Heart right ventricle (tissue), 16 donors: ENCODE measurements at regions not wholly inside any gene's neighbourhood (a gene's known extent, or its start where the extent isn't known, plus 50 kb on each side); places are given as distances from the start of the nearest gene placed in this dataset.

ENCODE experiments used
- ATAC-seq, 8 donors: fragments of 200-7000 bp; cut with Tn5 transposase; one replicate each; pipeline ENCODE4 v1.9.1; 2020; ENCODE audit warnings: mild to moderate bottlenecking in 8 of 8, moderate library complexity in 8 of 8, moderate number of reproducible peaks in 1 of 8
- DNase-seq, 2 donors: peaks; one replicate each; pipeline ENCODE4 v3.0.0-alpha.2; 2020
- H3K27ac ChIP-seq, 10 donors: fragments of 200-600 bp; sonication (generic) in 2 of 10; one replicate each; pipeline versions ENCODE4 v1.5.0 to v1.8.0; 2020 to 2022; ENCODE audit warnings: mild to moderate bottlenecking in 3 of 10
- H3K27me3 ChIP-seq, 7 donors: fragments of 200-600 bp; one replicate each; pipeline ENCODE4 v1.8.0; 2021 to 2022; ENCODE audit warnings: mild to moderate bottlenecking in 2 of 7
- H3K36me3 ChIP-seq, 9 donors: fragments of 200-600 bp; sonication (generic) in 1 of 9; one replicate each; pipeline versions ENCODE4 v1.5.0 to v1.8.0; 2020 to 2022; ENCODE audit warnings: mild to moderate bottlenecking in 2 of 9
- H3K4me1 ChIP-seq, 9 donors: fragments of 200-600 bp; sonication (generic) in 1 of 9; one replicate each; pipeline versions ENCODE4 v1.5.0 to v1.8.0; 2020 to 2022; ENCODE audit warnings: mild to moderate bottlenecking in 4 of 9
- H3K4me3 ChIP-seq, 10 donors: fragments of 200-600 bp; sonication (generic) in 2 of 10; one replicate each; pipeline versions ENCODE4 v1.5.0 to v1.8.0; 2020 to 2022; ENCODE audit warnings: mild to moderate bottlenecking in 7 of 10, moderate library complexity in 2 of 10
- H3K9me3 ChIP-seq, 11 donors: fragments of 200-600 bp in 10 of 11; sonication (generic) in 2 of 11; one replicate each; pipeline versions ENCODE4 v1.5.0 to v1.8.0; 2013 to 2022; ENCODE audit warnings: mild to moderate bottlenecking in 2 of 11, control low read depth in 1 of 11, moderate library complexity in 1 of 11
- WGBS, 2 donors: extraction: QIAGEN DNeasy Blood & Tissue Kit; methylation state at CpG; one replicate each; pipeline ENCODE4 v1.1.7; 2013; ENCODE audit warnings: inconsistent platforms in 1 of 2; 5-methylcytosine and 5-hydroxymethylcytosine counted together
- intact Hi-C, 10 donors: fragments of 100-400 bp; cut with DNase I; formaldehyde crosslinking; loops; one replicate each; pipeline versions ENCODE4 v1.11.1 to v1.14.2; 2022
- TF ChIP-seq, protein P1 (sequence below), 9 donors: fragments of 200-600 bp; sonication (generic) in 2 of 9; IDR thresholded peaks; one replicate each; pipeline versions ENCODE4 v1.5.0 to v1.8.0; 2021 to 2022; ENCODE audit warnings: antibody characterized with exemption in 9 of 9, mild to moderate bottlenecking in 5 of 9, moderate library complexity in 1 of 9
- donor health status: Arrhythmogenic right ventricular cardiomyopathy.
- donor health status: ischemic (EF 13 %, LVEDD 7.1; RV severe dilation, severe dysfunction).
- donor health status: healthy with polysubstance abuse.
- donor health status: DM: no; HTN: yes; CAD: no.
- donor health status: DM: no; HTN: no; CAD: no.
- donor health status: ischemic (EF 25% LVEDD 6.9; RV normal size, moderate dysfunction).
- donor health status: ischemic (EF 25% LVEDD 5.7; RV mildly dilated, moderate dysfunction).
- donor health status: healthy.
- donor health status: DM: yes; HTN: yes; CAD: no.
- donor health status: Ischemic cardiomyopathy.
- donor health status: ischemic (EF 35%, LVEDD 5.7; RV mildly dilated, moderate dysfunction).
- donor health status: nonischemic (EF 11% LVEDD 7.7; RV severe dilation, severe dysfunction).
- donor health status: DM: yes; HTN: yes; CAD: no.
- donor health status: PGD.
- donor health status: ischemic (EF 29% LVEDD 5.4; RV normal size, mild dysfunction).
- donor health status: nonischemic (EF 23%, LVEDD 6.1; RV moderate dilation, normal function).

DNA sequence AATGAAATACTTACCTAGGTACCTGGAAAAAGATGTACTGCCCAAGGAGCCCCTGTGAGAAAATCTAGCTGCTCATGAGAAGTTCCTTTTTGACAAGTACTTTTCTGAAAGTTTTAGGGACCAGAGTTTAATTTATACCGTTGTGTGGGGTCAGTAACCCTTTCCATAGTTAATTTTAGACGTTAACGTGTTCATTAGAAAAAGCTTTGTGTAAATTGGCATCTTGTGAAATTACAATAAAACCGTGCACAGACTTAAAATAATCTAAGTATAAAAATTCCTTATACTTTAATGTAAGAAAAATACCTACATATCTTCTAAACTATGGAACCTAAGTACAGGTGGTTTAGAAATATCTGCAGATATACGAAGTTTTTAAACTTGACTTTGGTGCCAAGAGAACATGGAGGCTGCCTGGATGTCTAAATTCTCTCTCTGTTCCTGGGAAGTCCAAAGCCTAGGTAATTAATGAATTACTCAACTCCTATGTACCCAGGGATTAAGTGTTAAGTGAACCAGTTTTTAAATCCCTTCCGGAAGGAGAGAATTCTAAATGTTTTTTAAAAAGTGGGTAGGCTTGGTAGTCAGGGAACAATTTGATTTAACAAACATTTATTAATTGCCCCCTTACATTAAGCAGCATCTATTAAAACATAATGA lies 50.2 kb upstream of the PDX1 start:
- Histone ChIP-seq H3K27me3 (peaks cover 0 to 84% (median 46%) of the 10 kb centered on the region in 7 donors), H3K4me3 (no peak overlapping the region), H3K4me1 (no peaks in the 10 kb centered on the region), H3K27ac (no peak overlapping the region), H3K9me3 (no peaks in the 10 kb centered on the region), H3K36me3 (no peaks in the 10 kb centered on the region)
- DNase-seq (no peak), ATAC-seq (no peak)
- TF ChIP-seq, protein P1, sequence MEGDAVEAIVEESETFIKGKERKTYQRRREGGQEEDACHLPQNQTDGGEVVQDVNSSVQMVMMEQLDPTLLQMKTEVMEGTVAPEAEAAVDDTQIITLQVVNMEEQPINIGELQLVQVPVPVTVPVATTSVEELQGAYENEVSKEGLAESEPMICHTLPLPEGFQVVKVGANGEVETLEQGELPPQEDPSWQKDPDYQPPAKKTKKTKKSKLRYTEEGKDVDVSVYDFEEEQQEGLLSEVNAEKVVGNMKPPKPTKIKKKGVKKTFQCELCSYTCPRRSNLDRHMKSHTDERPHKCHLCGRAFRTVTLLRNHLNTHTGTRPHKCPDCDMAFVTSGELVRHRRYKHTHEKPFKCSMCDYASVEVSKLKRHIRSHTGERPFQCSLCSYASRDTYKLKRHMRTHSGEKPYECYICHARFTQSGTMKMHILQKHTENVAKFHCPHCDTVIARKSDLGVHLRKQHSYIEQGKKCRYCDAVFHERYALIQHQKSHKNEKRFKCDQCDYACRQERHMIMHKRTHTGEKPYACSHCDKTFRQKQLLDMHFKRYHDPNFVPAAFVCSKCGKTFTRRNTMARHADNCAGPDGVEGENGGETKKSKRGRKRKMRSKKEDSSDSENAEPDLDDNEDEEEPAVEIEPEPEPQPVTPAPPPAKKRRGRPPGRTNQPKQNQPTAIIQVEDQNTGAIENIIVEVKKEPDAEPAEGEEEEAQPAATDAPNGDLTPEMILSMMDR (IDR thresholded peaks at IDR 0.05), result peak in 2 of 9 donors; percentile 9 to 10
- 62 to 63% methylated on average over 6 of the region's 6 CpGs for WGBS, 2 donors
- intact Hi-C loops, result no loop called here
